GM12891 (cell line): ENCODE measurements at regions not wholly inside any gene's neighbourhood (a gene's known extent, or its start where the extent isn't known, plus 50 kb on each side); places are given as distances from the start of the nearest gene placed in this dataset.

ENCODE experiments used
- POLR2A ChIP-seq: IDR thresholded peaks from 2 replicates; pipeline ENCODE4 v1.6.1; 2011; ENCODE audit warnings: low read depth, low read length, control low read depth
- POLR2AphosphoS5 ChIP-seq: IDR thresholded peaks from 2 replicates; pipeline ENCODE4 v1.6.1; 2011; ENCODE audit warnings: low read depth, low read length, control low read depth
- SPI1 ChIP-seq: IDR thresholded peaks from 2 replicates; pipeline ENCODE4 v1.6.1; 2011; ENCODE audit warnings: low read depth, low read length, control low read depth
- TAF1 ChIP-seq: IDR thresholded peaks from 2 replicates; pipeline ENCODE4 v1.6.1; 2011; ENCODE audit warnings: low read depth, low read length, control low read depth

DNA sequence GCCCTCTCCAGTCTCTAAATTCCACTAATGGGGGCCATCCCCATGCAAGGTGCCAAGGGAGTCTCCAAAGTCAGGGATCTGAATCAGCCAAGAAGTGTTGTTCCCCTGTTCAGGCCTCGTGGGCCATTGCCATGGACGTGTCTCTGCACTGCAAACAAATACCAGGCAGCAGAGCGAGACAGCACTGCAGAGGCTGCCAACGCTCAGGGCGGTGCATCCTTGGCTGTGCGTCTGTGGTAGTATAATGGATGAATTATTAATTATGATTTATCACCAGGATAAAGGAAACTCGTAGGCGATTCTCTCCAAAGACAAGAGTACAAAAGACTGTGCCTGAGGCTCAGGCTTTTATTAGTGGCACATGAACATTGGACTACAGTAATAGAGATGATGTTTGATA is 122.3 kb upstream of the NTF3 start:
- TF ChIP-seq POLR2A (no peak), TAF1 (no peak), POLR2AphosphoS5 (no peak), SPI1 (no peak)
